ENCODE measurements at regions not wholly inside any gene's neighbourhood (a gene's known extent, or its start where the extent isn't known, plus 50 kb on each side); places are given as distances from the start of the nearest gene placed in this dataset.

DNA sequence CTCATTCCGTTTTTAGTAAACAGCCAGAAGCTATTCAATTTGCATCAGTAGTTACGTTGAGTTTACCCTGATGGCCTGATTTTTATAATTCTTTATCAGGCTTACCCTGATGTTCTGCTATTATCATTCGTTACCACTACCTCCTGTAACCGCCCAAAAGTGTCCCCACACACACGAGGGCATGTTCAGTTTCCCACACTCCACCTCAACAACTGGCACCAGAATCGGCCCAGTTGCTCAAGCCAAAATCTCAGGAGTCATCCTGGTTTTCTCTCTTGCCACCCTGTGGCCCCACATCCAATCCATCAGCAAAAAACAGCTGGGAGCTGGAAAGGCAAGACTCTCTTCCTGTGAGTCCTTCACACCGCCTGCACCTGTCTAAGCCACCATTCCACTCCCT lies 102.9 kb upstream of the RAB6C start:
- H3K4me3 ChIP-seq, result peak overlapping the region; percentile 81
- H3K4me1 ChIP-seq, result no peaks in the 10 kb centered on the region
- H3K27ac ChIP-seq, result no peak overlapping the region
- no peaks in the 10 kb centered on the region for H3K36me3 ChIP-seq
- TF ChIP-seq, protein P1, sequence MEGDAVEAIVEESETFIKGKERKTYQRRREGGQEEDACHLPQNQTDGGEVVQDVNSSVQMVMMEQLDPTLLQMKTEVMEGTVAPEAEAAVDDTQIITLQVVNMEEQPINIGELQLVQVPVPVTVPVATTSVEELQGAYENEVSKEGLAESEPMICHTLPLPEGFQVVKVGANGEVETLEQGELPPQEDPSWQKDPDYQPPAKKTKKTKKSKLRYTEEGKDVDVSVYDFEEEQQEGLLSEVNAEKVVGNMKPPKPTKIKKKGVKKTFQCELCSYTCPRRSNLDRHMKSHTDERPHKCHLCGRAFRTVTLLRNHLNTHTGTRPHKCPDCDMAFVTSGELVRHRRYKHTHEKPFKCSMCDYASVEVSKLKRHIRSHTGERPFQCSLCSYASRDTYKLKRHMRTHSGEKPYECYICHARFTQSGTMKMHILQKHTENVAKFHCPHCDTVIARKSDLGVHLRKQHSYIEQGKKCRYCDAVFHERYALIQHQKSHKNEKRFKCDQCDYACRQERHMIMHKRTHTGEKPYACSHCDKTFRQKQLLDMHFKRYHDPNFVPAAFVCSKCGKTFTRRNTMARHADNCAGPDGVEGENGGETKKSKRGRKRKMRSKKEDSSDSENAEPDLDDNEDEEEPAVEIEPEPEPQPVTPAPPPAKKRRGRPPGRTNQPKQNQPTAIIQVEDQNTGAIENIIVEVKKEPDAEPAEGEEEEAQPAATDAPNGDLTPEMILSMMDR (IDR thresholded peaks at IDR 0.05), result no peak
- no peaks in the 10 kb centered on the region for H3K9me3 ChIP-seq
- DNase-seq, result peak; percentile 31
- intact Hi-C loops (cut with DNase I), result no loop called here
- H3K27me3 ChIP-seq, result no peaks in the 10 kb centered on the region
- ATAC-seq, result no peak

- H3K9me3 ChIP-seq, result no peaks in the 10 kb centered on the region
- TF ChIP-seq, protein P1 (IDR thresholded peaks at IDR 0.05), result no peak
- intact Hi-C loops (cut with DNase I), result no loop called here
- H3K36me3 ChIP-seq, result no peaks in the 10 kb centered on the region
- ATAC-seq (peak; percentile 94), DNase-seq (peak; percentile 96)
- no peaks in the 10 kb centered on the region for H3K4me1 ChIP-seq
- H3K27ac ChIP-seq, result peak overlapping the region; percentile 81
- no peaks in the 10 kb centered on the region for H3K27me3 ChIP-seq
- H3K4me3 ChIP-seq, result peak overlapping the region; percentile 81
Measured at GRCh38 chr2:129877289-129877741, 102.2 kb upstream of the RAB6C start.

- peak overlapping the region; percentile 46 for H3K4me3 ChIP-seq
- no peaks in the 10 kb centered on the region for H3K27me3 ChIP-seq
- H3K27ac ChIP-seq, result no peak overlapping the region
- H3K36me3 ChIP-seq, result no peaks in the 10 kb centered on the region
- intact Hi-C loops (cut with DNase I), result no loop called here
- peak; percentile 30 for ATAC-seq
- TF ChIP-seq, protein P1 (IDR thresholded peaks at IDR 0.05), result no peak
- no peaks in the 10 kb centered on the region for H3K9me3 ChIP-seq
- H3K4me1 ChIP-seq, result no peaks in the 10 kb centered on the region
- DNase-seq, result peak; percentile 70
Measured at GRCh38 chr2:129877795-129878775, 101.4 kb upstream of the RAB6C start.

DNA sequence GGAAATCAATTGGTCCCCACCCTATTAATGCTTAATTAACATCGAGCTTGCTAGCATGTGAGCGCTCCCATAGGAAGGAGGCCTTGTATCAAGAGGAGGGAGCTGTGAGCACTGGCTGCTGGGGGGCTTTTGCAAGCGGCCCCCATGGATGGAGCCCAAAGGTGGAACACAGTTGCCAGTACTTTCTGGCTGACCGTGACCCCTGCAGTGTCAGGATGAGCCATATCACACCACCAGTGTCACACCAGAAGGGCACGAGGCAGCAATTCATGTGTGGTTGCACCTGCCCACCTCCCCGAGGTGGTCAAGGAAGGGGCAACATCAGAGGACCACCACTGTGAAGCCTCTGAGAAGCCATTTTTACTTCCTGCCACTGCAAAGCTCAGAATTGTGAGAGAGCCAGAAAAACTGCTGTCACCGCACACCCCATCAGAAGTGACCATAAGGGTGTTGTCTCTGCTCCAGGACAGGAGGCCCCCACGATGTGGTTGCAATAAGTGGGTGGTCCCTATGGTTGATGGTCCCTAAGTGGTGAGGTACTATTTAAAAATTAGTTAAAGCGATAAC lies 99.8 kb upstream of the RAB6C start:
- Histone ChIP-seq H3K36me3 (no peaks in the 10 kb centered on the region), H3K27ac (no peak overlapping the region), H3K4me3 (no peak overlapping the region), H3K9me3 (no peaks in the 10 kb centered on the region), H3K4me1 (no peaks in the 10 kb centered on the region), H3K27me3 (no peaks in the 10 kb centered on the region)
- TF ChIP-seq, protein P1 (IDR thresholded peaks at IDR 0.05), result no peak
- intact Hi-C loops (cut with DNase I), result no loop called here
- DNase-seq (peak; percentile 41), ATAC-seq (no peak)

DNA sequence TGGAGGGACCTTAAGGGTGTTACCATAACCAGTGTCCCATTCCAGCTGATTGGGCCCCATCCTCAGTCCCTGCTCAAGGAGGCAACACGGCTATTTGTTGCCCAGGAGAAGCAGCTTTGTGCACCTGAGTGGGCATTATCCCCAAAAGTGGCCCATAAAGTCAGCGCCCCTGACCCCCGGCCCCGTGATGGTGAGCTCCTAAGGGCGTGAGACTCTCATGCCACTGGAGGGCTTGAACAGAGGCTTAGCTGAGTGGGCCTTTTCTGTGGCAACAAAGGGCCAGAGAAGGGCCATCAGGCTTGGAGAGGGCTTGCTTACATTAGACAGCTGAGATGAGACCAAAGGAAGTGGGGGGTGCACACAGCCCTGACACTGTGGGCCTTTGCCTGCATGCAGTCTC lies 99.2 kb upstream of the RAB6C start:
- peak; percentile 35 for DNase-seq

More for the DNA sequence above, 99.2 kb upstream of the RAB6C start:
- Histone ChIP-seq H3K4me1 (no peaks in the 10 kb centered on the region), H3K27ac (no peak overlapping the region), H3K36me3 (no peaks in the 10 kb centered on the region), H3K9me3 (no peaks in the 10 kb centered on the region), H3K27me3 (no peaks in the 10 kb centered on the region), H3K4me3 (no peak overlapping the region)
- intact Hi-C loops (cut with DNase I), result no loop called here
- TF ChIP-seq, protein P1 (IDR thresholded peaks at IDR 0.05), result no peak
- ATAC-seq, result no peak
